Eye (tissue), 1 donor: ENCODE measurements at regions not wholly inside any gene's neighbourhood (a gene's known extent, or its start where the extent isn't known, plus 50 kb on each side); places are given as distances from the start of the nearest gene placed in this dataset.
"Not testable (repeated sequence)": the region's sequence is repeated elsewhere in the genome, so short reads cannot be mapped to it uniquely, and the experiment has no call there.

ENCODE experiments used
- DNase-seq: peaks from one replicate; pipeline ENCODE4 v3.0.0-alpha.2; 2015

GRCh38 chr11:21933095-21933494 lies 259.8 kb upstream of the ANO5 start:
- DNase-seq: no peak

GRCh38 chr11:21944577-21944976 lies 248.3 kb upstream of the ANO5 start:
- no peak for DNase-seq

DNA sequence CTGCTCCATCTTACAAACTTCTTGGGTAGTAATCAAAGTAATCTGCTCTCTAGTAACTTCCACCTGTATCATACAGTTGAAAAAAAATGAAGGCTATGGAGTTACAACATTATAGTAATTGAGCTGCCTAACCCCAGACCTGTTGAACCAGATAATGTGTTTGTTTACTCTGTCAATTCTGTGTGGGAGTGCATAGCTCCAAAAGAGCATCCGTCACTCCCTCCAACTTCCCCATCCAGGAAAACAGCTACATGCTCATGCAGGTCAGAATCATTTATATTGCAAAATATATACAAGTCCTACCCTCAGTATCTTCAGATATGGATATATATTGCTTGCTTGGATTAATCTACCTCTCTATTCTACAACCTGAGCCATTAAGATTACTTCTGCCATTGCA lies 244.0 kb upstream of the ANO5 start:
- no peak for DNase-seq

GRCh38 chr11:21949763-21950413 lies 243.0 kb upstream of the ANO5 start:
- no peak for DNase-seq

GRCh38 chr11:21963013-21963412 lies 229.9 kb upstream of the ANO5 start:
- DNase-seq: no peak

- DNase-seq: no peak
These were observed 227.7 kb upstream of the ANO5 start for GRCh38 chr11:21965221-21965620.

GRCh38 chr11:21968702-21969101 lies 224.2 kb upstream of the ANO5 start:
- no peak for DNase-seq

DNA sequence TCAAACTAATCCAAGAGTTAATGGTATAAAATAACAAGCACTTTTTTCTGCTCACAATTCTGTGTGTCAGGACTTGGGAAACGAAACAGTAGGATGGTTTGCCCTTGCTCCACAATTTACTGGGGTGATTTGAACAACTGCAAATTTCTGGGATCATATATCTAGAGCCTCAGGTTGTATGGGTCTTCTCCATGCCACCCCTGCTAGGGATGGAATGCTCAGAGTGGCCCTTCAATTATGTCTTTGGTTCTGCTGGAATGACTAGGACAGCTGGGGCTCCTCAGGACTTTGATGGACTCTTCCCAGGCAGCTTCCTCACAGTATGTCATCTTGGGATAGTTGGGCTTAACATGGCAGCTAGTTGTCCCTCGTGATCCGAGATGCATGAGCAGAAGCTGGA lies 223.0 kb upstream of the ANO5 start:
- no peak for DNase-seq

GRCh38 chr11:21975242-21975641 lies 217.6 kb upstream of the ANO5 start:
- no peak for DNase-seq

DNA sequence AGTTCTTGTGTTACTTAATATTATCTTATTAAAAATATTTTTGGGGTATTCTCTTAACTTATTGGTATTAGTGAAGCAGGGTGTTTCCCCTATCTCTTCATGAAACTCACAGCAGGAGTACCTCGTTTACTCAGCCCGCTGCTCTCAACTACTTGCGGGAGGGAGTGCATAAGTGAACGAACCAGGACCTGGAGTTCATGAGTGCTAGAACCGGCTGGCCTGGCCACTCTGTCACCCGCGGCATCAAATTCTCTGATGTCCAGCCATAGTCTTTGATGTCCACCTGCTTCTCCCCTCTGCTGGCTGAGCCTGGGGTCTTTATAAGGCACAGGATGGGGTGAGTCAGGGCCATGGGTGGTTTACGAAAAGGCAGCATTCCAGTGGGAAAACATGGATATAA lies 216.7 kb upstream of the ANO5 start:
- no peak for DNase-seq

DNA sequence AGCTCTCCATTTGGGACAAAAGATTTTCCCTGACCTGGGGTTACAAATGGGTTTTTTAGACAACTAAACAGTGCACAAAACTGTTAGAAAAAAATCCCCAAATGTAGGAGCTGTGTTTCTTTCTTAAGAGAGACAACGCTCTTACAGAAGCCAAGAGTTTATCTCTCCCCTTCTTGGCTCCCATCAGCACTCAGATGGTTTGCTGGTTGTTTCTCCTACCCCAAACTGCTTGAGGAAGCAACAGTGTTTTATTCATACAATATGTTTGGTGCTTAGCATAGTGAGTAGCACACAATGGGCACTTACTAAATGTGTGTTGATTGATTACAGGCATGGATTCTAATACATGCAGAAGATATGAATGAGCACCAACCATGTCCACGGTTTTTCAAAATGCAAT lies 209.5 kb upstream of the ANO5 start:
- no peak for DNase-seq

GRCh38 chr11:21986361-21986760 lies 206.5 kb upstream of the ANO5 start:
- DNase-seq: no peak

- no peak for DNase-seq
These were observed 205.6 kb upstream of the ANO5 start for GRCh38 chr11:21987261-21987660.

- DNase-seq: peak; percentile 31
These were observed 204.4 kb upstream of the ANO5 start for GRCh38 chr11:21988477-21988876.

DNA sequence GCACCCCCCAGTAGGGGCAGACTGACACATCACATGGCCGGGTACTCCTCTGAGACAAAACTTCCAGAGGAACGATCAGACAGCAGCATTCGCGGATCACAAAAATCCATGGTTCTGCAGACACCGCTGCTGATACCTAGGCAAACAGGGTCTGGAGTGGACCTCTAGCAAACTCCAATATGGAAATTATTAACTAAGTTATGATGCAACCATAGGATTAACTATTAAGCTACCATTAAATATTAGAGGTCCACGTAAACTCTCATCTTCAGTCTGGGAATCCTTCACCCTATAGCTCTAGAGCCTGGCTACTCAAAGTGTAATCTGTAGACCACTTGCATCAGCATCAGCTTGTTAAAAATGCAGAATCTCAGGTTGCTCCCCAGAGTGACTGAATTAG lies 191.1 kb upstream of the ANO5 start:
- not testable (repeated sequence) for DNase-seq

GRCh38 chr11:22006901-22007300 lies 186.0 kb upstream of the ANO5 start:
- DNase-seq: no peak

GRCh38 chr11:22031791-22032190 lies 161.1 kb upstream of the ANO5 start:
- DNase-seq: no peak

DNA sequence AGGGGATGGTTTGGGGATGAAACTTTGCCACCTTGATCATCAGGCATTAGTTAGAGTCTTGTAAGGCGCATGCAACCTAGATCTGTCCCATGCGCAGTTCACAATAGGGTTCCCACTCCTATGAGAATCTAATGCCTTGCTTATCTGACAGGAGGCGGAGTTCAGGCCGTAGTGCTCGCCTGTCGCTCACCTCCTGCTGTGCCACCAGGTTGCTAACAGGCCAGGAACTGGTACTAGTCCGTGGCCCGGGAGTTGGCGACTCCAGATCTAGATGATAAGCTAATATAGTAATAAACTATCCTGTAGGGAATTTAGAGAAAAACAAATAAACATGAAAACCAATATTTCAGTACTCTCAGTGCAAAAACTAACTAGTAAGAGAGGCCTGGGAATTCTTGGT lies 155.4 kb upstream of the ANO5 start:
- no peak for DNase-seq

GRCh38 chr11:22041039-22041438 lies 151.8 kb upstream of the ANO5 start:
- DNase-seq: no peak

DNA sequence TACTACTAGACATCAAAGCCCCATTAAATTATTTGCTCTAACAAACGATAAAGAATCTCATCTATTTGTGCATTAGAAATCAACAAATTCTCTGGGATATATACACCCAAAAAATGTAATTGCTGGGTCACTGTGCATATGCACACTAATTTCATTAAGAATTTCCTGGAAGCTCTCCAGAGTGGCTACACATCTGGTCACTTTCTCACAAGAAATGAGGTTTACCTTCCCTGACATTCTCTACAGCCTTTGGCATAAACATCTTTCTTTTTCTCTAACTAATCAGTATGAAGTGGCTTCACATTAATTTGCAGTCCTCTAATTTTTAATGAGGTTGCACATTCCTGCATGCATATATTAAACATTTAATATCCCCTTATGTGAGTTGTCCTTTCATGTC lies 150.8 kb upstream of the ANO5 start:
- DNase-seq: no peak

DNA sequence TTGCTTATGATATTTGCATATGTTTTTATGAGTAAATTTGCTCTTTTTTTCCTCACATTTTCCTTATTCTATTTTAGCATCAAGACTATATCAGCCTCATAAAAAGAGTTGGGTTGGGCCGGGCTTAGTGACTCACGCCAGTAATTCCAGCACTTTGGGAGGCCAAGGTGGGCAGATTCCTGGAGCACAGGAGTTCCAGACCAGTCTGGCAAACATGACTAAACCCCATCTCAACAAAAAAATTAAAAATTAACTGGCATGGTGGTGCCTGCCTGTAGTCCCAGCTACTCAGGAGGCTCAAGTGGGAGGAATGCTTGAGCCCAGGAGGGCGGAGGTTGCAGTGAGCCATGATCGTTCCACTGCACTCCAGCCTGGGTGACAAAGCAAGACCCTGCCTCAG lies 148.8 kb upstream of the ANO5 start:
- no peak for DNase-seq

DNA sequence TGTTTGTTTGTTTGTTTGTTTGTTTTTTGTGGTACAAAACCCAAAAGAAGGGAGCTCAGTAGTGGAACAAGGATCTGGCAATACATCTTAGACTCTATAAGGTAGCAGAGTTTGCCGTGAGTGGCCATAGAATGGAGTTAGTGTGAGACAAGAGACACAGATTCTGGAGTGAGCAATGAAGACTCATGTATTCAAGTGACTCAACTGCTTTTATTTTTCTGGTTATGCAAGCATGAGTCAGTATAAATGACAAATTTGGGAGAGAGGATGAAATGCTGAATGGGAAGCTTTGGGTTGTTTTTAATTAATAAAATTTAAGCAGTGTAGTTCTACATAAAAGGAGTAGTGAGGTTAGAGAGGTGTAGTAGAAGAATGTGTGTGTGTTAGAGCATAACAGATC lies 143.6 kb upstream of the ANO5 start:
- no peak for DNase-seq

DNA sequence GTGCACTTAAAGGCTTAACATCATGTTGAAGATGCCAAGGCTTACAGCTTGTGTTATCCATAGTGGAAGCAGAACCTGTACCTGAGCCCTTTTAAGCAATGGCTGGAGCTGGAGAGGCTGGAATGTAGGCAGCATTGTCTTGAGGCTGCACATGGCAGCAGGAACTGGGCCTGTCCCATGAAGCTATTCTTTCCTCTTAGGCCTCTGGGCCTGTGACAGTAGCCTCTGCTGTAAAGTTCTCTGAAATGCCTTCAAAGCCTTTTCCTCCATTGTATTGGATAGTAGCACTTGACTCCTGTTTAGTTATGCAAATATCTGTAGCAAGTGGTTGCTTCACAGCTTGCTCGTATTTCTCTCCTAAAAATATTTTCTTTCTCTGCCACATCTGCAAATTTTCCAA lies 127.4 kb upstream of the ANO5 start:
- DNase-seq: no peak

DNA sequence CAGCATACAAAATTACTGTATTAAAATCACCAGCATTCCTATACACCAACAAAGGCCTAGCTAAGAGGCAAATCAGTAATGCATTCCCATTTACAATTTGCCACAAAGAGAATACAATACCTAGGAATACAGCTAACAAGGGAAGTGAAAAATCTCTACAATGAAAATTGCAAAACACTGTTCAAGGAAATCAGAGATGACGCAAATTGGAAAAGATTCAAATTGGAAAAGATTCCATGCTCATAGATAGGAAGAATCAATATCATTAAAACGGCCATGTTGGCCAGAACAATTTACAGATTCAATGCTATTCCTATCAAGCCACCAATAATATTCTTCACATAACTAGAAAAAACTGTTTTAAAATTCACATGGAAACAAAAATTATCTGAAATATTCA lies 123.0 kb upstream of the ANO5 start:
- DNase-seq: no peak

DNA sequence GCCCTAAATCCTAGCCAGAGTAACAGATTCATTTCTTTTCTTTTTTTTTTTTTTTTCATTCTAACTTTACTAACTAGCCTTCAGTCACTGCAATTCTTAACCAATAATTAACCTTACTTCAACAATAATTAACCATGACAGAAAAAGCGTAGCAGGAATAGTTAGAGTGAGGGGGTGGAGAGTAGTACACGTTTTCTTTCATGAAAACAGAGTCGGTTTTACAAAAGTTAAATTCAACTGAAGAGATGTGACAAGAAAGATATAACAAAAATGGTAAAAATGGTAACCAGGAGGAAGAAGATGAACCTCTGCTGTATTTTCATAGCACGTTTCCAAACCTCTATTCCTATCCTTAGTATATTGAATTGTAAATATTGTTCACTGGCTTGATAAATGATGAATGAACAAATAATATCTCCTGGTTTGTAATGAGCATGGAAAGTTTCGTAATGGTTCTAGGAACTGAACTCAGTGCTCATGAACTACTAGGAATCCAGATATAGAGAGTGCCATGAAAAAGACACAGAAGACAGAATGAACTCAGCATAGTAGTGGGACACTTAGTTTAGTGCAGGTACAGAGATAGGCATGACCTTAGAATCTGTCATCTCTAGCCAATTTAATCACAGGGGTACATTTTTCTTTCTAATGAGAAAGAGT lies 116.5 kb upstream of the ANO5 start:
- no peak for DNase-seq
